H1 (cell line): ENCODE measurements at regions not wholly inside any gene's neighbourhood (a gene's known extent, or its start where the extent isn't known, plus 50 kb on each side); places are given as distances from the start of the nearest gene placed in this dataset.

Experiments
- CTCF ChIA-PET: fragments of 300-600 bp; sonication (Branson Sonifier 250); formaldehyde crosslinking; loops from one replicate; lab custom pipeline; 2021; ENCODE audit not compliant: partially characterized antibody; lab: Charles Lee
- POLR2A ChIA-PET: fragments of 300-600 bp; sonication (Branson Sonifier 250); formaldehyde crosslinking; loops from one replicate; lab custom pipeline; 2021; ENCODE audit warnings: inconsistent platforms; ENCODE audit not compliant: partially characterized antibody; lab: Charles Lee
- DNase-seq, 2 experiments: peaks; one replicate each; pipeline versions ENCODE4 v3.0.0 to v3.0.0-alpha.2; 2010 to 2022; ENCODE audit warnings: low spot score in 2 of 2, low read depth in 1 of 2, mixed read lengths in 1 of 2
- FAIRE-seq: peaks from 2 replicates; lab custom pipeline; 2011; peaks lifted over from hg19 to GRCh38; lab: Jason Lieb, UNC
- H2AFZ ChIP-seq: 2 replicates; pipeline ENCODE4 v1.8.1; 2012; ENCODE audit warnings: low read length, inconsistent platforms
- H2AK5ac ChIP-seq: 2 replicates; pipeline ENCODE4 v1.6.1; 2013; ENCODE audit warnings: low read depth, low read length
- H2BK120ac ChIP-seq: replicated peaks from 2 replicates; pipeline ENCODE3; 2013; ENCODE audit warnings: low read depth, low read length, inconsistent platforms
- H2BK12ac ChIP-seq: 2 replicates; pipeline ENCODE4 v1.6.1; 2013; ENCODE audit warnings: low read depth, low read length
- H2BK15ac ChIP-seq: 2 replicates; pipeline ENCODE4 v1.6.1; 2013; ENCODE audit warnings: low read length
- H2BK20ac ChIP-seq: 2 replicates; pipeline ENCODE4 v1.6.1; 2013; ENCODE audit warnings: low read length
- H2BK5ac ChIP-seq: 2 replicates; pipeline ENCODE4 v1.6.1; 2013; ENCODE audit warnings: low read depth, low read length
- H3K14ac ChIP-seq: 2 replicates; pipeline ENCODE4 v1.6.1; 2013; ENCODE audit warnings: inconsistent platforms; ENCODE audit not compliant: insufficient read length
- H3K18ac ChIP-seq: 2 replicates; pipeline ENCODE4 v1.6.1; 2013; ENCODE audit warnings: low read length; ENCODE audit errors: extremely low read depth
- H3K23ac ChIP-seq: 2 replicates; pipeline ENCODE4 v1.6.1; 2013; ENCODE audit warnings: inconsistent platforms; ENCODE audit not compliant: insufficient read length
- H3K23me2 ChIP-seq: 2 replicates; pipeline ENCODE4 v1.6.1; 2013; ENCODE audit warnings: low read depth, low read length
- H3K27ac ChIP-seq: 2 replicates; pipeline ENCODE4 v1.6.1; 2011; ENCODE audit warnings: low read depth, low read length, inconsistent platforms
- H3K27me3 ChIP-seq, 4 experiments: replicated peaks in 1 of 4; 1 replicate in 1 of 4; 2 replicates in 3 of 4; pipeline versions ENCODE4 v1.6.1 to v1.8.1; 2011 to 2013; ENCODE audit warnings: low read length in 3 of 4, mild to moderate bottlenecking in 3 of 4, inconsistent platforms in 2 of 4, mixed read lengths in 2 of 4, moderate library complexity in 1 of 4; ENCODE audit not compliant: control insufficient read depth in 3 of 4, insufficient read depth in 3 of 4; ENCODE audit errors: extremely low read depth in 1 of 4
- H3K36me3 ChIP-seq, 4 experiments: 2 replicates each; pipeline versions ENCODE4 v1.6.1 to v1.8.1; 2011 to 2013; ENCODE audit warnings: mild to moderate bottlenecking in 4 of 4, low read length in 3 of 4, moderate library complexity in 2 of 4, control low read depth in 1 of 4, inconsistent platforms in 1 of 4; ENCODE audit not compliant: insufficient read depth in 4 of 4, control insufficient read depth in 2 of 4
- H3K4ac ChIP-seq: replicated peaks from 2 replicates; pipeline ENCODE3; 2013; ENCODE audit warnings: low read length, low read depth, mixed read lengths, inconsistent platforms; ENCODE audit not compliant: insufficient read length
- H3K4me1 ChIP-seq, 4 experiments: replicated peaks in 1 of 4; 1 replicate in 1 of 4; 2 replicates in 3 of 4; pipeline versions ENCODE4 v1.6.1 to v1.8.1; 2011 to 2013; ENCODE audit warnings: low read length in 3 of 4, inconsistent platforms in 2 of 4, mixed read lengths in 1 of 4; ENCODE audit not compliant: insufficient read depth in 4 of 4, control insufficient read depth in 3 of 4
- H3K4me2 ChIP-seq, 2 experiments: 2 replicates each; pipeline versions ENCODE4 v1.6.1 to v1.8.1; 2011 to 2013; ENCODE audit warnings: low read depth in 2 of 2, low read length in 2 of 2, control low read depth in 1 of 2, inconsistent platforms in 1 of 2, mild to moderate bottlenecking in 1 of 2; ENCODE audit not compliant: insufficient read depth in 1 of 2
- H3K4me3 ChIP-seq, 4 experiments: fragments of 200-600, 300-600 bp in 1 of 4; sonication (generic), shearing (Covaris generic), sonication (Bioruptor Twin) in 1 of 4; 2 replicates each; pipeline versions ENCODE4 v1.5.1 to v1.8.1; 2011 to 2016; ENCODE audit warnings: low read length in 4 of 4, low read depth in 3 of 4, control low read depth in 2 of 4, inconsistent platforms in 2 of 4, mild to moderate bottlenecking in 2 of 4, mixed read lengths in 1 of 4, moderate library complexity in 1 of 4; ENCODE audit not compliant: insufficient read depth in 2 of 4; ENCODE audit errors: extremely low read depth in 1 of 4
- H3K56ac ChIP-seq: replicated peaks from 2 replicates; pipeline ENCODE3; 2013; ENCODE audit warnings: low read depth, mild to moderate bottlenecking, mixed read lengths, low read length, inconsistent platforms; ENCODE audit not compliant: insufficient read length
- H3K79me1 ChIP-seq: 2 replicates; pipeline ENCODE4 v1.6.1; 2013; ENCODE audit warnings: low read depth, low read length, control low read depth
- H3K79me2 ChIP-seq, 2 experiments: 2 replicates each; pipeline versions ENCODE4 v1.6.1 to v1.8.1; 2012 to 2013; ENCODE audit warnings: low read length in 2 of 2, mild to moderate bottlenecking in 2 of 2, inconsistent platforms in 1 of 2; ENCODE audit not compliant: insufficient read depth in 2 of 2, control insufficient read depth in 1 of 2
- H3K9ac ChIP-seq, 4 experiments: replicated peaks in 1 of 4; 1 replicate in 1 of 4; 2 replicates in 3 of 4; pipeline versions ENCODE4 v1.6.1 to v1.8.1; 2011 to 2013; ENCODE audit warnings: low read depth in 3 of 4, low read length in 3 of 4, control low read depth in 2 of 4, mild to moderate bottlenecking in 2 of 4, moderate library complexity in 2 of 4, inconsistent platforms in 1 of 4; ENCODE audit errors: extremely low read depth in 1 of 4
- H3K9me3 ChIP-seq, 2 experiments: 2 replicates each; pipeline versions ENCODE4 v1.6.1 to v1.8.1; 2012 to 2013; ENCODE audit warnings: mild to moderate bottlenecking in 2 of 2, moderate library complexity in 2 of 2, control low read depth in 1 of 2, inconsistent platforms in 1 of 2, low read depth in 1 of 2, low read length in 1 of 2, mixed read lengths in 1 of 2; ENCODE audit not compliant: insufficient read depth in 2 of 2
- H4K20me1 ChIP-seq, 2 experiments: replicated peaks in 1 of 2; 2 replicates each; pipeline versions ENCODE3 to v1.8.1; 2011 to 2013; ENCODE audit warnings: inconsistent platforms in 2 of 2, low read length in 2 of 2, mild to moderate bottlenecking in 1 of 2; ENCODE audit not compliant: insufficient read depth in 2 of 2, control insufficient read depth in 1 of 2
- H4K5ac ChIP-seq: 2 replicates; pipeline ENCODE4 v1.6.1; 2013; ENCODE audit warnings: low read length, low read depth, mixed read lengths, inconsistent platforms; ENCODE audit not compliant: insufficient read length
- H4K8ac ChIP-seq: 2 replicates; pipeline ENCODE4 v1.8.0; 2013; ENCODE audit warnings: mild to moderate bottlenecking, moderate library complexity, low read length, inconsistent platforms; ENCODE audit not compliant: insufficient read depth; ENCODE audit errors: extremely low read depth
- H4K91ac ChIP-seq: replicated peaks from 2 replicates; pipeline ENCODE3; 2013; ENCODE audit warnings: low read length, mixed read lengths, inconsistent platforms; ENCODE audit not compliant: insufficient read length
- BRCA1 ChIP-seq: IDR thresholded peaks from 2 replicates; pipeline ENCODE4 v1.6.1; 2012; ENCODE audit warnings: low read depth, low read length, improper control_type of control experiment
- CHD2 ChIP-seq: IDR thresholded peaks from 2 replicates; pipeline ENCODE4 v1.6.1; 2012; ENCODE audit warnings: low read length, improper control_type of control experiment
- ZNF274 ChIP-seq: IDR thresholded peaks from 2 replicates; pipeline ENCODE4 v1.7.0; 2012; ENCODE audit warnings: low read length, borderline replicate concordance; ENCODE audit errors: extremely low read depth
- WGBS, 2 experiments: shearing (Covaris generic) in 1 of 2; methylation state at CpG; one replicate each; pipeline versions ENCODE4 v1.1.6 to v1.1.7; 2013 to 2015; ENCODE audit warnings: low lambda C conversion rate in 2 of 2, mixed read lengths in 2 of 2, inconsistent platforms in 1 of 2, low coverage in 1 of 2, missing lambda C conversion rate in 1 of 2; ENCODE audit not compliant: insufficient replicate concordance in 2 of 2, insufficient coverage in 1 of 2, insufficient read length in 1 of 2; ENCODE audit errors: extremely low coverage in 1 of 2, missing lambda C conversion rate in 1 of 2; 5-methylcytosine and 5-hydroxymethylcytosine counted together

DNA sequence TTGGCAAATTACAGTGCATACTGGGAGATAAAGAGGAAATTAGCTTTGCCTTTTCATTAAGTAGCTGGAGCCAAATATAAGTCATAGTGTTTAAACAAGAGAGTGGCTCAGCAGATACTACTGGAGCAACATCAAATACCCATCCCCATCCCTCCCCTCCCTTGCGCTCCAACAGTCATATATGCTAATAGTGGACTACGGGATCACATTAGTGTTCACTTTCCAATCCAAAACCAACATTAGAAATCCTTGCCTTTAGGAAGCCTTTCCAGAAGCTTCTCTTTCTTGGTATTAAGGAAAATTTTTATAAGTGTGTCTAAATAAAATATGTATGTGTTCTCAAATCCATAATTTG lies 1669.3 kb downstream of the SUCLG1 start:
- H4K20me1 ChIP-seq: no peaks in the 10 kb centered on the region
- H2BK12ac ChIP-seq: no peak overlapping the region
- H3K4me1 ChIP-seq: no peaks in the 10 kb centered on the region
- H2AFZ ChIP-seq: no peak overlapping the region
- H3K36me3 ChIP-seq: no peaks in the 10 kb centered on the region
- H3K27ac ChIP-seq: no peak overlapping the region
- DNase-seq (no peak), FAIRE-seq (no peak)
- no peak overlapping the region for H2AK5ac ChIP-seq
- H2BK5ac ChIP-seq: no peak overlapping the region
- no peak overlapping the region for H3K56ac ChIP-seq
- H3K27me3 ChIP-seq: no peaks in the 10 kb centered on the region
- H2BK15ac ChIP-seq: no peak overlapping the region
- H3K18ac ChIP-seq: no peak overlapping the region
- H4K8ac ChIP-seq: no peak overlapping the region
- H3K4me3 ChIP-seq: no peak overlapping the region
- no peaks in the 10 kb centered on the region for H3K79me2 ChIP-seq
- H3K9ac ChIP-seq: no peak overlapping the region
- 93% methylated on average over 2 of the region's 2 CpGs; no CpG with 5 or more reads in 1 of the 2 experiments for WGBS, 2 experiments
- H3K79me1 ChIP-seq: no peaks in the 10 kb centered on the region
- no peak overlapping the region for H4K5ac ChIP-seq
- H2BK120ac ChIP-seq: no peak overlapping the region
- no peak overlapping the region for H3K23ac ChIP-seq
- ChIA-PET POLR2A (no interaction called here), CTCF (interaction anchor here (0.6 to 0.7 kb wide), 2 partner anchors 98 to 1930 kb away, joined by 3 read pairs; no protein-coding TSS in a partner anchor)
- H3K4ac ChIP-seq: no peak overlapping the region
- no peak overlapping the region for H3K4me2 ChIP-seq
- H3K23me2 ChIP-seq: no peaks in the 10 kb centered on the region
- no peak overlapping the region for H4K91ac ChIP-seq
- H3K9me3 ChIP-seq: no peaks in the 10 kb centered on the region
- H3K14ac ChIP-seq: no peak overlapping the region
- H2BK20ac ChIP-seq: no peak overlapping the region
- TF ChIP-seq ZNF274: no peak
- no peak for TF ChIP-seq CHD2
- TF ChIP-seq BRCA1: no peak
